AG09319 (cell line): ENCODE measurements at regions not wholly inside any gene's neighbourhood (a gene's known extent, or its start where the extent isn't known, plus 50 kb on each side); places are given as distances from the start of the nearest gene placed in this dataset.
A peak's percentile ranks its signal among the peaks of the same experiment; 100 is the strongest.

Experiments used
- DNase-seq: peaks from one replicate; pipeline ENCODE4 v3.0.0-alpha.2; 2010; ENCODE audit warnings: low read depth; ENCODE audit errors: extremely low read depth
- CTCF ChIP-seq: IDR thresholded peaks from 2 replicates; pipeline ENCODE4 v1.5.1; 2011; ENCODE audit warnings: low read depth, mild to moderate bottlenecking, inconsistent platforms, low read length, moderate library complexity

GRCh38 chr3:15887261-15887660, 89.5 kb upstream of the ANKRD28 start:
- no peak for TF ChIP-seq CTCF
- DNase-seq: no peak

DNA sequence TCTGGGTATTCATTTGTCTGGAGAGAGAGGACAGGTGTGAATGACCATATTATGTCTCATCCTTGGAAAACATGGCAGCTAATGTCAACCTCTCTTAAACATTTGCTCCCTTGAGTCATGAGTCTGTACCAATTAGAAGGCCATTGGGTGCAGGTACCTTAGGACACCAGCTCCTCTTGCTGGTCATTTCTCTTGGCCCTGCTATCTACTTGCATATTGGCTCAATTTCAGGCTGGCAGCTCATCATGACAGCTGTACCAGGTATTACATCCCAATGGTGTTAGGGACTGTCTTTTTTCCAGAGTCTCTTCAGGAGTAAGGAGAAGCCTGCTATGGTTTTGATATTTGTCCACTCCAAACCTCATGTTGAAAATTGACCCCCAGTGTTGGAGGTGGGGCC, 92.2 kb upstream of the ANKRD28 start:
- no peak for DNase-seq
- TF ChIP-seq CTCF: no peak

DNA sequence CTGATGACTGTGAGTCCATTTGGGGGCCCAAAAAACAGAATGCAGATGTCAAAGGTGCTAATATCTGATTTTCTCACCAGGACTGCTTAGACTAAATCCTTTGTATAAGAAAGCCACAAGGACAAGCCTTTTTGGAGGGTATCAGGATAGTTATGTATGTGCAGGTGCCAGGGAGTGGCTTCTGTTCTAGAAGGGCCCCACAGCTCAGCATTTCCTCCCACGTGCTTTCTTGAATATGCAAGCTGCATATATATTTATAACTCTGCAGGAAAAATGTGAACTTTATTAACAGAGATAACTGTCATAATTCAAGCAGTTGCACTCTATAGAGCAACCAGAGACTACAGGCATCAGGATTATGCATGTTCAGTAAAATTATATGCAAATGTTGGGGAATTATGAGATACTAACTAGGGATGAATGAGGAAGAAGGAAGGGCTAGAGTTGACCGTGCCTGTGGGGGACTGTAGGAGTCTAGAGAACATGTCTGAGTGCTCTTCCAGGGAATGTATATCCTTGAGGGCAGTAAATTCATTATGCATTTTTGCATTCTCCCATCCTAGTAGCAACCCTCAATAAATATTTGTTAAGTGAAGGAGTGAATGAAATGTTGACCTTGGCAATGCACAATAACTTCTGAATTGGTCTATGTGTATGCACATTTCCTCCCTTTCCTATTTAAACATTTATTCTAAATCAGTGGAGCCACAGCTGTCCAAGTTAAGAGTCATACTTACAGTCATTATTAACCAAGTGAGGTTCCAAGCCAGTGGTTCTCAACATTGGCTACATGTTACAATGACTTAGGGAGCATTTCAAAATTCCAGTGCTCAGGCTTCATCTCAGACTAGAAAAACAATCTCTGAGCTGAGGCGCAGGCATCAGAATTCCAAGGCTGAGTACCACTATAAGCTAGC, 94.8 kb upstream of the ANKRD28 start:
- no peak for DNase-seq

GRCh38 chr3:15894382-15894781, 96.6 kb upstream of the ANKRD28 start:
- no peak for DNase-seq
- no peak for TF ChIP-seq CTCF

More for the DNA sequence above, 94.8 kb upstream of the ANKRD28 start:
- no peak for TF ChIP-seq CTCF

DNA sequence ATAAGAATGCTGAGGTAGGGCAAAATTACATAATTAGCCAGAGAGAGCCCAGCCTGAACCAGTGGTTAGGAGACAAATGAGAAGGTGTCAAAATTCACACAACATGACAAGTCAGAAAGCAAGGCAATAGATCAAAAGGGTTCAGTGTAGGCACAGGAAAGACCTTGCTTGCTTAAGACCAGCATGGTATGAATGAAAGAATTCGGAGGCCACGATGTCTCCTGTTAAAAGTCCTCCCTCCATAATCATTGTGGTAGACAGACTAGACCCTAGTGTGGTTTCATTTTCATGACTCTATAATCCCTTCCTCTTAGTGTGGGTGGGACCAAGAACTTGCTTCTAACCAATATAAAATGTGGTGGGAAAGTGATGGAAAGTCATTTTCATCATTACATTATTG, 98.7 kb upstream of the ANKRD28 start:
- no peak for DNase-seq
- TF ChIP-seq CTCF: no peak

- peak; percentile 8 for DNase-seq
- TF ChIP-seq CTCF: no peak
These were observed 101.6 kb upstream of the ANKRD28 start for GRCh38 chr3:15899388-15899787.

GRCh38 chr3:15903164-15903563, 105.4 kb upstream of the ANKRD28 start:
- no peak for DNase-seq
- no peak for TF ChIP-seq CTCF
